ENCODE measurements at regions not wholly inside any gene's neighbourhood (a gene's known extent, or its start where the extent isn't known, plus 50 kb on each side); places are given as distances from the start of the nearest gene placed in this dataset.

GRCh38 chr12:77571768-77572167, 258.9 kb upstream of the NAV3 start:
- DNase-seq = no peak

GRCh38 chr12:77571127-77571526, 259.6 kb upstream of the NAV3 start:
- no peak for DNase-seq

GRCh38 chr12:77569876-77570275, 260.8 kb upstream of the NAV3 start:
- DNase-seq = no peak

- no peak for DNase-seq
These were observed 270.0 kb upstream of the NAV3 start for GRCh38 chr12:77560714-77561113.

- DNase-seq = no peak
These were observed 271.2 kb upstream of the NAV3 start for GRCh38 chr12:77559400-77560074.

- no peak for DNase-seq
These were observed 275.6 kb upstream of the NAV3 start for GRCh38 chr12:77555074-77555473.

- no peak for DNase-seq
These were observed 276.6 kb upstream of the NAV3 start for GRCh38 chr12:77553976-77554619.

GRCh38 chr12:77549383-77550128, 281.1 kb upstream of the NAV3 start:
- no peak for DNase-seq

- no peak for DNase-seq
These were observed 281.9 kb upstream of the NAV3 start for GRCh38 chr12:77548797-77549196.

GRCh38 chr12:77540097-77540496, 290.6 kb upstream of the NAV3 start:
- DNase-seq = no peak

- DNase-seq = no peak
These were observed 293.0 kb upstream of the NAV3 start for GRCh38 chr12:77537663-77538062.

GRCh38 chr12:77535734-77536133, 295.0 kb upstream of the NAV3 start:
- DNase-seq = no peak

GRCh38 chr12:77531912-77532311, 298.8 kb upstream of the NAV3 start:
- no peak for DNase-seq

- no peak for DNase-seq
These were observed 308.4 kb upstream of the NAV3 start for GRCh38 chr12:77522247-77522646.

GRCh38 chr12:77521508-77522115, 309.1 kb upstream of the NAV3 start:
- DNase-seq = peak; percentile 7

- no peak for DNase-seq
These were observed 316.2 kb upstream of the NAV3 start for GRCh38 chr12:77514511-77514910.

- no peak for DNase-seq
These were observed 319.7 kb upstream of the NAV3 start for GRCh38 chr12:77510985-77511384.

- no peak for DNase-seq
These were observed 326.2 kb upstream of the NAV3 start for GRCh38 chr12:77504466-77504865.

GRCh38 chr12:77500089-77500488, 330.6 kb upstream of the NAV3 start:
- DNase-seq = no peak

GRCh38 chr12:77497647-77498046, 333.0 kb upstream of the NAV3 start:
- DNase-seq = no peak

GRCh38 chr12:77496714-77497113, 334.0 kb upstream of the NAV3 start:
- DNase-seq = no peak

- DNase-seq = no peak
These were observed 336.4 kb upstream of the NAV3 start for GRCh38 chr12:77494296-77494695.
